ENCODE measurements at regions not wholly inside any gene's neighbourhood (a gene's known extent, or its start where the extent isn't known, plus 50 kb on each side); places are given as distances from the start of the nearest gene placed in this dataset.

DNA sequence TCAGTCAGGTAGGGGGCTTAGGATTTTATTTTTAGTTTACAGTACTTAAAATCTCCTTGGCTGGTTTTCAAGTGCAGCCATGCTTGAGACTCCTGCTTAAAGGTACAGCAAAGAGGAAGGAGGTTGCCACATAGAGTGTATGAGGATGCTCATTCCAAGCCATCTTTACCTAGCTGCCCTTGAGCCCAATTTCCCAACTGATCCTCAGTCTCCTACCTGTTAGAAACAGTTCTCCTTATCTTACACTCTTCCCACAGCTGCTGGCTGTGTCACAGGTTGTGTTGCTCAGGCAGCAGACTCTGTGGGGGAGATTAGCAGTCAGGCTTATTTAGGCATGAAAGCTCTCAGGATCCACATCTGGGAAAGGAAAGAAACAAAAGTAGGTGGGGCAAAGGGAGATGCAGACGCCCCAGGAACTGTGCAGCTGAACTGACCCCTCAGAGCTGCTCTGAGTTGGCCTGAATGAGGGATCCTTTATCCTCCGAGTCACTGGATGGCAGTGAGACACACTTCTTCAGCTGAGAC, 95.1 kb downstream of the NMUR2 start:
- intact Hi-C loops (cut with DNase I): no loop called here
- WGBS, 4 donors: 34 to 51% (median 46%) methylated on average over 2 of the region's 2 CpGs
- no peaks in the 10 kb centered on the region for H3K36me3 ChIP-seq (replicated peaks in 1 of 2)
- no peak overlapping the region for H3K27ac ChIP-seq
- H3K9me3 ChIP-seq (replicated peaks in 1 of 3): no peaks in the 10 kb centered on the region
- H3K4me3 ChIP-seq: no peak overlapping the region
- no peak for DNase-seq
- TF ChIP-seq POLR2A (IDR thresholded peaks at IDR 0.05): no peak
- TF ChIP-seq, protein P1, sequence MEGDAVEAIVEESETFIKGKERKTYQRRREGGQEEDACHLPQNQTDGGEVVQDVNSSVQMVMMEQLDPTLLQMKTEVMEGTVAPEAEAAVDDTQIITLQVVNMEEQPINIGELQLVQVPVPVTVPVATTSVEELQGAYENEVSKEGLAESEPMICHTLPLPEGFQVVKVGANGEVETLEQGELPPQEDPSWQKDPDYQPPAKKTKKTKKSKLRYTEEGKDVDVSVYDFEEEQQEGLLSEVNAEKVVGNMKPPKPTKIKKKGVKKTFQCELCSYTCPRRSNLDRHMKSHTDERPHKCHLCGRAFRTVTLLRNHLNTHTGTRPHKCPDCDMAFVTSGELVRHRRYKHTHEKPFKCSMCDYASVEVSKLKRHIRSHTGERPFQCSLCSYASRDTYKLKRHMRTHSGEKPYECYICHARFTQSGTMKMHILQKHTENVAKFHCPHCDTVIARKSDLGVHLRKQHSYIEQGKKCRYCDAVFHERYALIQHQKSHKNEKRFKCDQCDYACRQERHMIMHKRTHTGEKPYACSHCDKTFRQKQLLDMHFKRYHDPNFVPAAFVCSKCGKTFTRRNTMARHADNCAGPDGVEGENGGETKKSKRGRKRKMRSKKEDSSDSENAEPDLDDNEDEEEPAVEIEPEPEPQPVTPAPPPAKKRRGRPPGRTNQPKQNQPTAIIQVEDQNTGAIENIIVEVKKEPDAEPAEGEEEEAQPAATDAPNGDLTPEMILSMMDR (IDR thresholded peaks at IDR 0.05): no peak
- H3K27me3 ChIP-seq: no peaks in the 10 kb centered on the region
- H3K4me1 ChIP-seq (replicated peaks in 1 of 2): no peaks in the 10 kb centered on the region

DNA sequence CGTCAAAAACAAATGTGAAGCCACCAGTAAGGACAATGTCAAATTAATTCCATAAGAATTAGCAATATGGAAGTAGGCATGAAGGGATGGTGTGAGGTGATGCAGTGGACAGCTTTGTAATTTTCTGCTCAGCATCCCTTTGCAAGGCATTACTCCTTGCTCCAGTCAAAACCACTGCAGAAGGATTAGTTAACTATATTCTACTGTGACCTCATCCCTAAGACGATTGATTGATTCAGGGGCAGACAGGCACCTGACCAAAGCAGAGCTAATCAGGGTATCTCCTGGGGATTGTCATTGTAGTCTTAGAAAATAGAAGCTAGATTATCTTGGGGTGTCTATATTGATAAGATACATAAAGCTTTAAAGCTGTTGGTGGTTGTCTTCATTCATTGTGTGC, 98.7 kb downstream of the NMUR2 start:
- H3K4me1 ChIP-seq (replicated peaks in 1 of 2): no peaks in the 10 kb centered on the region
- H3K27ac ChIP-seq: no peak overlapping the region
- DNase-seq: no peak
- intact Hi-C loops (cut with DNase I): no loop called here
- no peaks in the 10 kb centered on the region for H3K9me3 ChIP-seq (replicated peaks in 1 of 3)
- TF ChIP-seq POLR2A (IDR thresholded peaks at IDR 0.05): no peak
- TF ChIP-seq, protein P1 (IDR thresholded peaks at IDR 0.05): no peak
- 81 to 87% (median 86%) methylated on average over 2 of the region's 2 CpGs for WGBS, 4 donors
- no peaks in the 10 kb centered on the region for H3K27me3 ChIP-seq
- H3K36me3 ChIP-seq (replicated peaks in 1 of 2): no peaks in the 10 kb centered on the region
- no peak overlapping the region for H3K4me3 ChIP-seq

DNA sequence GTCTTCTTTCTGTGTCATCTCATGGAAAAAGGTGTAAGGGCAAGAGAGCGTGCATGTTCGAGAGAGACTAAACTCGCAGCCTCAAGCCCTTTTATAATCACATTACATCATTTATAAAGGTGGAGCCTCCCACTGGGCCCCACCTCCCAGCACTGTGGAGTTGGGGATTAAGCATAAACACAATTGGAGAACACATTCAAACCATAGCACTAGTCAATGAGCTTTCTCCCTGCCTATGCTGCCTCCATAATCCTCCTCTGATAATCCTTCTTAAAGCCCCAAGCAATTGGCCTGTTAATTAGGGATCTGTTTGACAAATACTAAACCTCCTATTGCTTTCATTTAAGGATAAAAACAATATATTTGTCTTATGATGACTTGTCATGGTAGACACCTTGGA, 99.6 kb downstream of the NMUR2 start:
- Histone ChIP-seq H3K4me1 (replicated peaks in 1 of 2) (no peaks in the 10 kb centered on the region), H3K27ac (no peak overlapping the region), H3K27me3 (no peaks in the 10 kb centered on the region), H3K36me3 (replicated peaks in 1 of 2) (no peaks in the 10 kb centered on the region), H3K4me3 (no peak overlapping the region), H3K9me3 (replicated peaks in 1 of 3) (no peaks in the 10 kb centered on the region)
- DNase-seq: no peak
- WGBS, 4 donors: 83 to 95% (median 86%) methylated on average over 3 of the region's 3 CpGs
- TF ChIP-seq, protein P1 (IDR thresholded peaks at IDR 0.05): no peak
- TF ChIP-seq POLR2A (IDR thresholded peaks at IDR 0.05): no peak
- intact Hi-C loops (cut with DNase I): no loop called here

DNA sequence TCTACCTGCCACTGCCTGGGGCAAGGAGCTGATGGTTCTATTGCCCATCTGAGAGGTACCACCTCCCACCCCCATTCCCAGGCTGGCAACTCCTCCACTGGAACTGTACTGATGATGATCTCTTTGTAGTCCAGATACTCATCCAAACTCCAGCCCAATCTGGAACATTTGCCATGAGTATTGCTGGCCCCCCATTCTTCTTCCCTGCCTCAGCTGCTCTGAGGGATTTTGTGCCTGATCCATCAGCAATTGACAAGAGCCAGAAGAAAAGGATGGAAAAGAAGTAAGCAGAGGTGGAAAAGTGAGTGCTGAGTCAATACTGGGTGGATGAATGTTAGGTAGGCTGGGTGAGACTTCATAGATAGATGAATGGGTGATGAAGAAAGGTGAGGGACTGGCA, 101.2 kb downstream of the NMUR2 start:
- Histone ChIP-seq H3K4me3 (no peak overlapping the region), H3K9me3 (replicated peaks in 1 of 3) (no peaks in the 10 kb centered on the region), H3K27me3 (no peaks in the 10 kb centered on the region), H3K4me1 (replicated peaks in 1 of 2) (no peaks in the 10 kb centered on the region), H3K27ac (no peak overlapping the region), H3K36me3 (replicated peaks in 1 of 2) (no peaks in the 10 kb centered on the region)
- TF ChIP-seq, protein P1 (IDR thresholded peaks at IDR 0.05): no peak
- TF ChIP-seq POLR2A (IDR thresholded peaks at IDR 0.05): no peak
- intact Hi-C loops (cut with DNase I): no loop called here
- no peak for DNase-seq

Data from adrenal gland (tissue), 9 donors.